ENCODE measurements at regions not wholly inside any gene's neighbourhood (a gene's known extent, or its start where the extent isn't known, plus 50 kb on each side); places are given as distances from the start of the nearest gene placed in this dataset.

- TF ChIP-seq, protein P1, sequence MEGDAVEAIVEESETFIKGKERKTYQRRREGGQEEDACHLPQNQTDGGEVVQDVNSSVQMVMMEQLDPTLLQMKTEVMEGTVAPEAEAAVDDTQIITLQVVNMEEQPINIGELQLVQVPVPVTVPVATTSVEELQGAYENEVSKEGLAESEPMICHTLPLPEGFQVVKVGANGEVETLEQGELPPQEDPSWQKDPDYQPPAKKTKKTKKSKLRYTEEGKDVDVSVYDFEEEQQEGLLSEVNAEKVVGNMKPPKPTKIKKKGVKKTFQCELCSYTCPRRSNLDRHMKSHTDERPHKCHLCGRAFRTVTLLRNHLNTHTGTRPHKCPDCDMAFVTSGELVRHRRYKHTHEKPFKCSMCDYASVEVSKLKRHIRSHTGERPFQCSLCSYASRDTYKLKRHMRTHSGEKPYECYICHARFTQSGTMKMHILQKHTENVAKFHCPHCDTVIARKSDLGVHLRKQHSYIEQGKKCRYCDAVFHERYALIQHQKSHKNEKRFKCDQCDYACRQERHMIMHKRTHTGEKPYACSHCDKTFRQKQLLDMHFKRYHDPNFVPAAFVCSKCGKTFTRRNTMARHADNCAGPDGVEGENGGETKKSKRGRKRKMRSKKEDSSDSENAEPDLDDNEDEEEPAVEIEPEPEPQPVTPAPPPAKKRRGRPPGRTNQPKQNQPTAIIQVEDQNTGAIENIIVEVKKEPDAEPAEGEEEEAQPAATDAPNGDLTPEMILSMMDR (IDR thresholded peaks at IDR 0.05): no peak
- Histone ChIP-seq H3K27me3 (no peaks in the 10 kb centered on the region), H3K4me1 (ENCODE audit: control insufficient read depth in 1 of 2, insufficient read depth in 1 of 2, low read depth in 1 of 2, low read length in 1 of 2) (no peaks in the 10 kb centered on the region), H3K27ac (no peak overlapping the region), H3K4me3 (ENCODE audit: low read depth in 1 of 2, low read length in 1 of 2) (no peak overlapping the region), H3K9me3 (no peaks in the 10 kb centered on the region), H3K36me3 (no peaks in the 10 kb centered on the region)
Observed at GRCh38 chr3:65107174-65107573, 419.4 kb upstream of the ADAMTS9 start.

GRCh38 chr3:65101450-65101849 lies 413.6 kb upstream of the ADAMTS9 start:
- no peaks in the 10 kb centered on the region for H3K36me3 ChIP-seq
- no peak overlapping the region for H3K4me3 ChIP-seq (ENCODE audit: low read depth in 1 of 2, low read length in 1 of 2)
- H3K27ac ChIP-seq: no peak overlapping the region
- no peaks in the 10 kb centered on the region for H3K27me3 ChIP-seq
- no peaks in the 10 kb centered on the region for H3K9me3 ChIP-seq
- no peaks in the 10 kb centered on the region for H3K4me1 ChIP-seq (ENCODE audit: control insufficient read depth in 1 of 2, insufficient read depth in 1 of 2, low read depth in 1 of 2, low read length in 1 of 2)
- TF ChIP-seq, protein P1 (IDR thresholded peaks at IDR 0.05): no peak

DNA sequence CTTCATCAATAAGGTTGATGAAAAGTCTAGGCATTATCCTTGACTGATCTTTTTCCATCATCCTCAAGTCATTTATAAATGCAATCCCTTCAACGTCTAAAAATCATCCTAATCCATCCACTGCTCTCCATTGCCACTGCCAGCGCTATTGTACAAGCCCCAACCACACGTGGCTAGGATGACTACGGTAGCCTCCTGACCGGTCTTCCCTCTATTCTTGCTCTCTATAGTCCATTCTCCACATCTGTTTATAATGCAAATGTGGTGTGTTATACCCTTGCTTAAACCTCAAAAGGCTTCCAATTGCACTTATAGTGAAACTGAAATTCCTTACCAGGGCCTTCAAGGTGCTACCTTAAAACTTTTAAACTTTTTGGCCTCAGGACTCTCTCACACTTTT lies 410.6 kb upstream of the ADAMTS9 start:
- TF ChIP-seq, protein P1 (IDR thresholded peaks at IDR 0.05): no peak
- no peaks in the 10 kb centered on the region for H3K4me1 ChIP-seq (ENCODE audit: control insufficient read depth in 1 of 2, insufficient read depth in 1 of 2, low read depth in 1 of 2, low read length in 1 of 2)
- H3K27ac ChIP-seq: no peak overlapping the region
- no peaks in the 10 kb centered on the region for H3K9me3 ChIP-seq
- H3K36me3 ChIP-seq: no peaks in the 10 kb centered on the region
- no peaks in the 10 kb centered on the region for H3K27me3 ChIP-seq
- H3K4me3 ChIP-seq (ENCODE audit: low read depth in 1 of 2, low read length in 1 of 2): no peak overlapping the region

DNA sequence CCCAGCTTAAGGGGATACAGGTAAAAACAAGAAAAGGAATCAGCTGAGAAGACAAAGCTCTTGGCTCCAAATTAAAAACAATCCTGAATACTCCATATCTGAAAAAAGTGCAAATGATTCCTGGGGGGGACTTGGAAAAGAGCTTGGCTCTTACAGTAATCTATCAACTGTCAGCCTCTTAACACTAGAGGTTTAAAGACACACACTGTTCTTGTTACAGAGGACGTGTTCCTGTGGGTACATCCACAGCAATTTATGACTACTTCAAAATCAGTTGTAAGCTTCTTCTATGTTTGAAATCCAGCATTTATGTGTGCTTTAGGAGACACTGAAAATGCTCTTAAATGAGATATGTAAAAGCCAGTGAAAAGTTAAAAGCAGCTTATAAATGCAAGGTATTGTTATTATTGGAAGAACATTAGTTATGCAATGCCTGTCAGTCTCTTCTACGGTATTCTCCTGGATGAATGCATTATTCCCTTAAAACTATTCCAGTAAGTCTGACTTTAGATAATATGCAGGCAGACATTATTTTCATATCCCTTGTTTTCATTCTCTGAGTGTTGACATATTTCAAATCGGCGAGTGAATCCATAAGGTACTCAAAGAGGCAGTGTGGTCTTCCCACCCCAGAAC lies 408.4 kb upstream of the ADAMTS9 start:
- TF ChIP-seq, protein P1 (IDR thresholded peaks at IDR 0.05): no peak
- H3K4me3 ChIP-seq (ENCODE audit: low read depth in 1 of 2, low read length in 1 of 2): no peak overlapping the region
- no peaks in the 10 kb centered on the region for H3K4me1 ChIP-seq (ENCODE audit: control insufficient read depth in 1 of 2, insufficient read depth in 1 of 2, low read depth in 1 of 2, low read length in 1 of 2)
- H3K36me3 ChIP-seq: no peaks in the 10 kb centered on the region
- no peaks in the 10 kb centered on the region for H3K27me3 ChIP-seq
- H3K9me3 ChIP-seq: no peaks in the 10 kb centered on the region
- H3K27ac ChIP-seq: no peak overlapping the region

DNA sequence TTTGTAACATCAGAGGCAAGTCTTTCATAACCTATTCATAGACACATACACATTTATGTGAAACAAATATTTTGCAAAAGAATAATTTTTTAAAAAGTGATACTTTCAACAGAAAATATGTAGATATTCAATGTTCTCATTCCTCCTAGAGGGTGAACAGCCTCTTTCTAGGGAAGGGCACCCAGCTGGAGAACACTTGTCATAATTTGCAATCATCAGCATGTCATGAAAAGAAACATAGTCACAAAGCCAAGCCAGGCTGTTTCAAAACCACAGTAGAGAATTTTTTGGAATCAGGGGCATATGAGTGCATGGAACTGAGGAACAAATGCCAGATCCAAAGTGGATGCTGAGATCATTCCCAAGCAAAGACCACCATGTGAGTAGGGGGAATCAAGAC lies 406.9 kb upstream of the ADAMTS9 start:
- no peak overlapping the region for H3K27ac ChIP-seq
- H3K4me3 ChIP-seq (ENCODE audit: low read depth in 1 of 2, low read length in 1 of 2): no peak overlapping the region
- H3K4me1 ChIP-seq (ENCODE audit: control insufficient read depth in 1 of 2, insufficient read depth in 1 of 2, low read depth in 1 of 2, low read length in 1 of 2): no peaks in the 10 kb centered on the region
- TF ChIP-seq, protein P1 (IDR thresholded peaks at IDR 0.05): no peak
- H3K36me3 ChIP-seq: no peaks in the 10 kb centered on the region
- H3K27me3 ChIP-seq: no peaks in the 10 kb centered on the region
- no peaks in the 10 kb centered on the region for H3K9me3 ChIP-seq

All from neutrophil (primary cell).